ENCODE measurements at regions not wholly inside any gene's neighbourhood (a gene's known extent, or its start where the extent isn't known, plus 50 kb on each side); places are given as distances from the start of the nearest gene placed in this dataset.

DNA sequence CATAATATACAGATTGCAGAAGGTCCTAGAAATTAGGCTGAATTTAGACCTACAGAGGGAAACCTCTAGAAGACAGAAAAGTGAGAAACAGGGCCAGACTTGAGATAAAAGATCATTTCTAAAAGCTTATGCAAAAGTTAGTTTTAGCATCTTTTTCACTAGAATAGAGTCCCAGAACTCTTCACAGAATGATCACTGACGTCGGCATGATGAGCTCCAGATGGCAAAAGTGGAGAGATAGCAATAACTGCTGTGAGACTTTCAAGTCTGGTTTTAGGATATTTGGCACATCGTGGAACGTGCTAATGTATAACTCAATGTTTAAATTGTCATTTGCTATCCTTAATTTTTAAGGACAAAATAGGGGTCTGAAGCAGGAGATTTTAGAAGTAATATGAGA is 1050.7 kb upstream of the CELF4 start:
- Mint-ChIP-seq H3K4me1 (peaks cover 21 to 39% of the 10 kb centered on the region in 2 donors), H3K27me3 (no peaks in the 10 kb centered on the region), H3K4me3 (no peak overlapping the region), H3K9me3 (peaks cover 7 to 15% of the 10 kb centered on the region in 2 donors), H3K27ac (no peak overlapping the region), H3K36me3 (peaks cover 0 to 5% of the 10 kb centered on the region in 2 donors)
- ATAC-seq (replicated peaks) (no peak), DNase-seq (no peak)

DNA sequence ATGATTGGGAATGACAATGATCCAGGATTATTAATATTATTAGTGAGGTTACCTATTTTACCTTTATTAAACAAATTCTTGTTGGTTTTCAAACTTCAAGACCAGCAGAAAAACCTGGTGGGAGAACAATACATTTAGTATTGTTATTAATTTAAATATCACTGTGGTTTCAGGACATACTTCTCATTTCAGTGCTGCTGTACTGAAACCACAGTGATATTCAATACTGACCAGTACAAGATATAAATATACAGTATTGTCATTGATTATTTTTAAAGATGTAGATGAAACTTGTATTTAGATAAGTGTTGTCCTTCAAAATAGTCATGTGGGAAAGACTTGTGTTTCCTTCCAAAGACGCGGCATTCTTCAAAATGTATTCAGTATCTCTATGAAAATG is 1047.3 kb upstream of the CELF4 start:
- Mint-ChIP-seq H3K36me3 (peaks cover 0 to 5% of the 10 kb centered on the region in 2 donors), H3K27ac (peak overlapping the region; percentile 31), H3K4me1 (peaks cover 30 to 61% of the 10 kb centered on the region in 2 donors), H3K4me3 (no peak overlapping the region), H3K27me3 (no peaks in the 10 kb centered on the region), H3K9me3 (peaks cover 7 to 11% of the 10 kb centered on the region in 2 donors)
- DNase-seq (no peak), ATAC-seq (replicated peaks) (no peak)

DNA sequence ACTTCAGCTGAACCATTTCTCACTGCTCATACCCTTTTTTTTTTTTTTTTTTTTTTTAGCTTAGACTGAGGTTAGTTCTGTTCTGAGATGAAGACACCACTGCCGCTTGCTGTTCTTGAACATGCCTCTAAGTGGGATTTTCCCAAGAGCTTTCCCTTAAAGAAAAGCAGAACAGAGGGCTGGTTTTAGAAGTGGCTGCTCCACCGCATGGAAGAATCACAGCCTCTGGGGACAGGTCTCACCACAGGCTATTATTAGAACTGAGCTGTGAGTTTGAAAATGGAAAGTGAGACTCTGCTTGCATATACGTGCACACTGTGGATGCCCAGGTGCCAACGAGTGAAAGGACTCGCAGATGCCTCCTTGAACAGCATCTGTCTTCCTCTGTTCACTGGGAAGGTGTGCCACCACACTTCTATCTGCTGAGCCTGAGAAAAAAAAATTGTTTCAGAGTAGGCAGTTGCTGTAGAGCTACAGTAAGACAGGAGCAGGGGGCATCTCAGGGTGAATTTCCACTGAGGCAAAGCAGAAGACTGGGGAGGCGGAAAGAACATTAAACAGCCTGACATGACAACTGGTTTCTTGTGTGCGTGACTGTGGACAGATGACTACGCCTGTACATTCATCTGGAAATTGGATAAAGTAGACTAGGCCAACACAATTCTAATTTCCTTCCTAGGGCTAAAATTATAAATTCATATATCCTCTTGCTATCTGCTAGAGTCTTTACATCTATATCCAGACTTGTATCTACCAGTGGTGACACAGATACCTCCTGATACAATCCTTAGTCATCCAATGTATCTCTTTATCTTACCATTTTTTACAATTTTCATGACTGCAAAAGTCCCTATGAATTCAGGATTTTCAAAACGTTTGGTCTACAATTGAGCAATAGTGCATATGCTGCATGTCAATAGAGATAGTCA is 1045.7 kb upstream of the CELF4 start:
- peaks cover 7 to 9% of the 10 kb centered on the region in 2 donors for H3K9me3 Mint-ChIP-seq
- DNase-seq (peak; percentile 83), ATAC-seq (replicated peaks) (peak; percentile 87 to 89)
- peaks cover 33 to 64% of the 10 kb centered on the region in 2 donors for H3K4me1 Mint-ChIP-seq
- no peaks in the 10 kb centered on the region for H3K27me3 Mint-ChIP-seq
- peaks cover 0 to 5% of the 10 kb centered on the region in 2 donors for H3K36me3 Mint-ChIP-seq
- H3K27ac Mint-ChIP-seq: peak overlapping the region; percentile 98
- peak overlapping the region; percentile 72 to 73 for H3K4me3 Mint-ChIP-seq

DNA sequence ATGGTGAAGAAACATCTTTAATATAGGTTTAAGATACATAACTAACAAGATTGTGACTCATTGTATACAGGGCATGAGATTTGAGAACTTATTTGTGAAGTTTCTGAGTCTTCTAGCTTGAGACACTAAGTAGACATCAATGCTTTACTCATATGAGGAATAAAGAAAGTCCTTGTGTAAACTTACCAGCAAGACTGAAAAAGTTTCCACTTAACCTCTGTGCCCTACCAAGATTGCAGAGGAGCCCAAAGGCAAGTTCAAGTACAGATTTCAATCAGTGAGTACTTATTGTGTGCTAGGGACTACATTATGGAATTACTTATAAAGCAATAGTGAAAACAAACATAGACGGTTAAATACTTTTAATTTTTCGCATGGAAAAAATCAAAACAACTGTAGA is 1041.2 kb upstream of the CELF4 start:
- Mint-ChIP-seq H3K9me3 (no peaks in the 10 kb centered on the region), H3K4me1 (peaks cover 27 to 50% of the 10 kb centered on the region in 2 donors), H3K4me3 (no peak overlapping the region), H3K27me3 (no peaks in the 10 kb centered on the region), H3K36me3 (no peaks in the 10 kb centered on the region), H3K27ac (peak overlapping the region; percentile 59)
- ATAC-seq (replicated peaks) (peak in 1 of 2 donors; percentile 3), DNase-seq (no peak)

DNA sequence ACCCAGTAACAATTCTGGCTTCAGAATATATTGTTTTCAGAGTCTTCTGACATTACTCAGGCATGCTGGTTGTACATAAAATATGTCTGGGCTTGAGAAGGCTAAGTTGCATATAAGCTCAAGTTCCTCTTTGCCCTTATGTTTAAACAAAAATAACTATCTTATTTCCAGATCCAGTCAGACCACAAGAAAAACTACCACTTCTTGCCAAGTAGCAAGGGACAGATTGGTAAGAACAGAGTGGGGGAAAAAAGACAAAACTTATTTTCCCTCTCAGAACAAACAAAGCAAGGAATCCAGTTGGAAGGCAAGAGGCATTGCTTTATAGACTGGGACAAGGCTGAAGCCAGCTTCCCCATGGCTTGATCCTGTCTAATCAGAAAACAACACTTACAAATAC is 1036.7 kb upstream of the CELF4 start:
- no peaks in the 10 kb centered on the region for H3K9me3 Mint-ChIP-seq
- H3K4me3 Mint-ChIP-seq: no peak overlapping the region
- no peak overlapping the region for H3K27ac Mint-ChIP-seq
- DNase-seq: no peak
- H3K27me3 Mint-ChIP-seq: no peaks in the 10 kb centered on the region
- no peaks in the 10 kb centered on the region for H3K36me3 Mint-ChIP-seq
- peaks cover 10 to 23% of the 10 kb centered on the region in 2 donors for H3K4me1 Mint-ChIP-seq
- peak in 1 of 2 donors; percentile 17 for ATAC-seq (replicated peaks)

DNA sequence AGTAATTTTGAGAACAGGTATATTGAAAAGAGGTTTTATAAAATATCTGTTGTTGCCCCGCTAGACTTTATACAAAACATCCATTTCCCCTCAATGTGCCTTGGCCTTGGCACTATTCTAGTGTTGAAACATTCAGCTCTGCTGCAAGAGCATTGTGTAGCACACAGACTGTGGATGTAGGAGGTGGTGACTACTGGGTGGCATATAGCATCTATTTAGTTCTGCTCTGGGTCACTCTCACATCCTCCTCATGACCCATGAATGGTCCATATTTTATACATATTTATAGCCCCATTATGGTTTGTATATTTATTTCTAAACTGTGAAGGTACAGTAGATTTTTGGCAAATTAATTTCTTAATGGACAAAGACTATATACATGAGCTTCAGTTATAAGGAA is 1022.0 kb upstream of the CELF4 start:
- DNase-seq: no peak
- Mint-ChIP-seq H3K36me3 (no peaks in the 10 kb centered on the region), H3K27ac (no peak overlapping the region), H3K27me3 (no peaks in the 10 kb centered on the region), H3K4me3 (no peak overlapping the region), H3K9me3 (peaks cover 0 to 3% of the 10 kb centered on the region in 2 donors), H3K4me1 (peaks cover 1 to 5% of the 10 kb centered on the region in 2 donors)
- ATAC-seq (replicated peaks): peak; percentile 89 to 93

DNA sequence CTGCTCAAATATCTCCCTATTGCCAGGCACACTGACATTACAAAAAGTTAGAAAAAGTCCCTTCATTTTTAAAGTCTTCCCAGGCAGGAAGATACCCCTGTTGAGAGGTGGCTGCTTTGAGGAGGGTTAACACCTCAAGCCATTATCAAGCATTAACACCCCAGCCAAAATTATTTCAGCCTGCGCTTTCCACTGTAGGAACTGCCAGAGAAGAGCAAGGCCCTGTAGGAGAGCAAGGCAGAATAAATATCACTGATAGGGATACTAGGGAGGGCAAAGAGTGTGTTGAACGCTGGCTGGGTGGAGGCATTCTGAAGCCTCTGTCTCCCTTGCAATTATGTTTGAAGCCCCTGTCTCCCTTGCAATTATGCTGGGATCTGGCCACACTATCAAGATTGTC is 1020.7 kb upstream of the CELF4 start:
- H3K4me1 Mint-ChIP-seq: peaks cover 1 to 8% of the 10 kb centered on the region in 2 donors
- no peak for ATAC-seq (replicated peaks)

DNA sequence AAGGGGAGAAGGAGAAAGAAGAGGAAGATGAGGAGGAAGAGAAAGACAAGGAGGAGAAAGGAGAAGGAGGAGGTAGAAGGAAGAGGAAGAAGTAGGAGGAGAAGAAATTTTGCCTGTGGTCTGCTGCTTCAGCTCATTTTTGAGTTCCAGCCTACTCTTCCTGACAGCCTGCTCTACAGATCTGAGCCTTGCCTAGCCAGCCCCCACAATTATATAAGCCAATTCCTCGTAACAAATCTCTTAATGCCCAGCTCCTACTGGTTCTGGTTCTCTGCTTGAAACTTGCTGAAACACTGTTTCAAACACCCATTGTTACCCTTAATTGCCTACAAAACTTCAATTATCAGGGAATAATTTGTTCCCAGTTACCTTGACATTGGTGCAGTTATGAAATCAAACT is 1014.2 kb upstream of the CELF4 start:
- no peaks in the 10 kb centered on the region for H3K36me3 Mint-ChIP-seq
- no peak for DNase-seq
- H3K4me3 Mint-ChIP-seq: no peak overlapping the region
- no peaks in the 10 kb centered on the region for H3K27me3 Mint-ChIP-seq
- peaks cover 4 to 5% of the 10 kb centered on the region in 2 donors for H3K4me1 Mint-ChIP-seq
- no peak for ATAC-seq (replicated peaks)
- no peak overlapping the region for H3K27ac Mint-ChIP-seq
- H3K9me3 Mint-ChIP-seq: peaks cover 6 to 9% of the 10 kb centered on the region in 2 donors

More for the DNA sequence above, 1020.7 kb upstream of the CELF4 start:
- Mint-ChIP-seq H3K27me3 (no peaks in the 10 kb centered on the region), H3K36me3 (no peaks in the 10 kb centered on the region), H3K27ac (no peak overlapping the region), H3K4me3 (no peak overlapping the region), H3K9me3 (peaks cover 4 to 6% of the 10 kb centered on the region in 2 donors)
- DNase-seq: no peak

DNA sequence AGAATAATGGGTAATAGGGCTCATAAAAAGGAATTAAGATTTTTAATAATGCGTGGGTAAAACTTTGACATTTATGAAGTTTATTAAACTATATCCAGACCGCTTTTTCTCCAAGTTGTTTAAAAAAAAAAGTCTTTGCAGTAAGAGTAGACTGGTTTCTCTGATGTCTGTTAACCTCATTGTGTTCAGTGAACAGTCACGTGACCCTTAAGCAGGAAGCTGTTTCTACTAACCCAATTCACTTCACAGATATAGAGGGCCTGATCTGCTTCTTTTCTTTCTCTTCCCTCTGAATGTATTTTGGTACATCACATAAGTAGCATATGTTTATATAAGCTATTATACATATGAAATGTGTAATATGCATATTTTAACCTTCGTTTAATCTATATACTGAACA is 1011.3 kb upstream of the CELF4 start:
- H3K9me3 Mint-ChIP-seq: peaks cover 6 to 9% of the 10 kb centered on the region in 2 donors
- DNase-seq: no peak
- no peak for ATAC-seq (replicated peaks)
- H3K4me3 Mint-ChIP-seq: no peak overlapping the region
- H3K4me1 Mint-ChIP-seq: peaks cover 4 to 5% of the 10 kb centered on the region in 2 donors
- H3K27me3 Mint-ChIP-seq: no peaks in the 10 kb centered on the region
- no peak overlapping the region for H3K27ac Mint-ChIP-seq
- no peaks in the 10 kb centered on the region for H3K36me3 Mint-ChIP-seq

DNA sequence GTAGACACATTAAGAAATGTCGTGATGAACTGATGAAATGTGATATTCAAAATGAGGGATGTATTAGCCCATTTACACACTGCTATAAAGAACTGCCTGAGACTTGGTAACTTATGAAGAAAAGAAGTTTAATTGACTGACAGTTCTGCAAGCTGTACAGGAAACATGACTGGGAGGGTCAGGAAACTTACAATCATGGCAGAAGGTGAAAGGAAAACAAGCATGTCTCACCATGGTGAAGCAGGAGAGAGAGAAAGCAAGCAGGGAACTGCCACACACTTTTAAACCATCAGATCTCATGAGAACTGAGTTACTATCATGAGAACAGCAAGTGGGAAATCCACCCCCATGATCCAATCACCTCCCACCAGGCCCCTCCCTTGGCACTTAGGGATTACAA is 1010.8 kb upstream of the CELF4 start:
- no peak for DNase-seq
- Mint-ChIP-seq H3K9me3 (peaks cover 4 to 5% of the 10 kb centered on the region in 2 donors), H3K27me3 (no peaks in the 10 kb centered on the region), H3K4me1 (peaks cover 2 to 4% of the 10 kb centered on the region in 2 donors), H3K4me3 (no peak overlapping the region), H3K27ac (no peak overlapping the region), H3K36me3 (no peaks in the 10 kb centered on the region)
- ATAC-seq (replicated peaks): no peak

DNA sequence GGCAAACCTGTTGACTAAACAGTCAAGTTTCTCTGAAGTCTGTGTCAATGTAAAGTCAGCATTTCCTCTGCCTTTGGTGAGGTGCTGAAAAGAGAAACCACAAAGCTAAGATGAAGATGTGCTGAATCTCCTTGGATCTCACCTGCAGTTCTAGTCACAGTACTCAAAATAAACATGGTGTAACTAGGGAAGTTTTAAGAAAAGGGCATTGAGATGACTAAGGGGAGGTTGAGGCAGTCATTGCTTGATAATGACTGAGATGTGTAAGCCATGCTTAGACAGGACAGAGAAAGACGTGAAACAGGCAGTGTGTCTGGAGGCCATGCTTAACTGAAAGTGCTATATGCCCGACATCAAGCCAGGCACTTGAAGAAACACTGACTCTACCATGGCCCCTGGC is 1010.0 kb upstream of the CELF4 start:
- peaks cover 0 to 4% of the 10 kb centered on the region in 2 donors for H3K4me1 Mint-ChIP-seq
- H3K27me3 Mint-ChIP-seq: no peaks in the 10 kb centered on the region
- DNase-seq: no peak
- H3K9me3 Mint-ChIP-seq: peaks cover 3 to 5% of the 10 kb centered on the region in 2 donors
- no peak overlapping the region for H3K4me3 Mint-ChIP-seq
- H3K27ac Mint-ChIP-seq: no peak overlapping the region
- no peak for ATAC-seq (replicated peaks)
- H3K36me3 Mint-ChIP-seq: no peaks in the 10 kb centered on the region

DNA sequence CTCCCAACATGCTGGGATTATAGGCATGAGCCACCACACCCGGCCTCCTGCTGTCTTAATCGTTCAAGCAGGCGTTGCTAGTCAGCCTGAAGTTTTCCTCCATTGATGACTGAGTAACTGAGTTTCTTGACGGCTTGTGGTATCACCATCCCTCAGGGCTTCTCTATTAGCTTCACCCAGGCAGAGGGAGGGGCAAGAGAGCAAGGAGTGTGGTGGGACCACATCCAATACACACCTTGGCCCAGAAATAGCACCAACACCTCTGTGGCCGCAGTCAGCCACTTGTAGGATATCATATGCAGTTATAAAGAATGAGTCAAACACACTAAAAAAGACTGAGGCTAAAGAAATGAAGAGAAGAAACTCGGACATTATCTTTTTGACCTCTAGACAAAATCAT is 1009.4 kb upstream of the CELF4 start:
- no peak overlapping the region for H3K27ac Mint-ChIP-seq
- peaks cover 0 to 4% of the 10 kb centered on the region in 2 donors for H3K4me1 Mint-ChIP-seq
- H3K4me3 Mint-ChIP-seq: no peak overlapping the region
- H3K27me3 Mint-ChIP-seq: no peaks in the 10 kb centered on the region
- peaks cover 3 to 5% of the 10 kb centered on the region in 2 donors for H3K9me3 Mint-ChIP-seq
- DNase-seq (no peak), ATAC-seq (replicated peaks) (no peak)
- no peaks in the 10 kb centered on the region for H3K36me3 Mint-ChIP-seq

DNA sequence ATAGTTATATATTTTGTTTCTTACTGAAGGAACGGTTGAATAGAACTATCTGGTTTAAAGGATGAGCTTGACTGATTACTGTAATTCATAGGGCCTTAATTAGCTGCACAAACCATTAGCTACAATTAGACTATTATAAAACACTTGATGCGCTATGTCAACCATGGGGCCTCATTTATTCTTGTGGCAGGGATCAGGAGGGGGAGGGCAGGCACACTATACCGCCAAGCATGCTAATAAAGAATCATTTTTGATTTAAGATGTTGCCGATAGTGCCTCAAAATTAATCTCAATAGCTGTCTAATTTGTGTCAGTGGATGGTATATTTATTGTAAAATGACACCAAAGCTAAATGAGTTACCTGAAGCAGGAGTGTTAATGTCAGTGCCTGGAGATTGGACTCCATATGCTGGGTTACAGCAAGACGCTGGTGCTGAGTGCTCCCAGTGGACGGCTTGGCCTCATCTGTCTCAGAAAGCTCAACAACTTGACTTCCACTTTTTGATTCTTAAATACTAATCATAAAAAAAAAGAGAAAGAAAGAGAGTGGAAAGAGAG is 1007.0 kb upstream of the CELF4 start:
- no peak for ATAC-seq (replicated peaks)

DNA sequence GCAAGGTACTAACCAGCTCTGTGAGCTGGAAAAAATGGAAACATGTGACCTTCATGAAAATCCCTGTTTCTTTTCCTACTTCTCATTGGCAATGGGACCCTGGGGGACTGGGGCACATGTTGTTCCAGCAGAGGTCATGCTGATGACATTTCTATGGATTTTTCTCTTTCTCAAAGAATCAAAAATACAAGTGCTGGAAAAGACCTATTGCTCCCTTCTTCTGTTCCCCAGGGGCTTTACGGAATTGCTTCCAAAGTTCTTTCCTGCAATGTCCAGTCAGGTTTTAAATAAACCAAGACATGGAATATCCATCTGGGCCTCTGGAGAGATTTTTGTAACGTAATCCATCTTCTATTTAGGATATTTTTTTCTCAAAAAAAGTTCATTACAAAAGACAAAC is 1006.1 kb upstream of the CELF4 start:
- Mint-ChIP-seq H3K4me1 (peaks cover 0 to 4% of the 10 kb centered on the region in 2 donors), H3K9me3 (peaks cover 3 to 5% of the 10 kb centered on the region in 2 donors), H3K4me3 (no peak overlapping the region), H3K27ac (no peak overlapping the region), H3K36me3 (no peaks in the 10 kb centered on the region), H3K27me3 (no peaks in the 10 kb centered on the region)
- DNase-seq: no peak
- ATAC-seq (replicated peaks): no peak

More for the DNA sequence above, 1007.0 kb upstream of the CELF4 start:
- Mint-ChIP-seq H3K4me1 (peaks cover 0 to 4% of the 10 kb centered on the region in 2 donors), H3K4me3 (no peak overlapping the region), H3K36me3 (no peaks in the 10 kb centered on the region), H3K27ac (no peak overlapping the region), H3K9me3 (peaks cover 3 to 5% of the 10 kb centered on the region in 2 donors), H3K27me3 (no peaks in the 10 kb centered on the region)
- no peak for DNase-seq

DNA sequence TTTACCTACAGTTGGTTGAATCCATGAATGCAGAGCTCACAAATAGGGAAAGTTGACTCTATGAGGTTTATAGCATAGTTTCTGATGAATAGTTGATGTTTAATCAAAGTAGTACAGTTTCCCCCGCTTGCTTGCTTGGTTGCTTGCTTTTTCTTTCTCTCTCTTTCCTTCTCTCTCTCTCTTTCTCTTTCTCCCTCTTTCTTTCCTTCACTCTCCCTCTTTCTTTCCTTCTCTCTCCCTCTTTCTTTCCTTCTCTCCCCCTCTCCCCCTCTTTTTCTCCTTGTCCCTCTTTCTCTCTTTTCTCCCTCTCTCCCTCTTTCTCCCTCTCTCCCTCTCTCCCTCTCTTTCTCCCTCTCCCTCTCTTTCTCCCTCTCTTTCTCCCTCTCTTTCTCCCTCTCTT is 999.9 kb upstream of the CELF4 start:
- no peaks in the 10 kb centered on the region for H3K36me3 Mint-ChIP-seq
- no peak overlapping the region for H3K27ac Mint-ChIP-seq
- peaks cover 0 to 4% of the 10 kb centered on the region in 2 donors for H3K9me3 Mint-ChIP-seq
- H3K4me3 Mint-ChIP-seq: no peak overlapping the region
- no peaks in the 10 kb centered on the region for H3K27me3 Mint-ChIP-seq
- peaks cover 0 to 2% of the 10 kb centered on the region in 2 donors for H3K4me1 Mint-ChIP-seq
- no peak for DNase-seq
- ATAC-seq (replicated peaks): no peak
